Liver (tissue), 8 donors: ENCODE measurements at regions not wholly inside any gene's neighbourhood (a gene's known extent, or its start where the extent isn't known, plus 50 kb on each side); places are given as distances from the start of the nearest gene placed in this dataset.

Experiments used
- DNase-seq: peaks from one replicate; pipeline ENCODE4 v3.0.0-alpha.2; 2017; ENCODE audit warnings: low spot score
- H3K27ac ChIP-seq, 2 donors: one replicate each; pipeline ENCODE4 v1.7.0; 2013; ENCODE audit warnings: inconsistent platforms in 2 of 2, low read length in 2 of 2, control low read depth in 1 of 2, low read depth in 1 of 2, mild to moderate bottlenecking in 1 of 2
- H3K27me3 ChIP-seq, 4 donors: one replicate each; pipeline versions ENCODE4 v1.6.1 to v1.7.0; 2013; ENCODE audit warnings: low read length in 3 of 4, inconsistent platforms in 1 of 4, mild to moderate bottlenecking in 1 of 4, moderate library complexity in 1 of 4; ENCODE audit not compliant: control insufficient read depth in 4 of 4, insufficient read depth in 4 of 4
- H3K36me3 ChIP-seq, 4 donors: one replicate each; pipeline versions ENCODE4 v1.6.1 to v1.7.0; 2013; ENCODE audit warnings: low read length in 3 of 4, mild to moderate bottlenecking in 3 of 4, low read depth in 1 of 4, moderate library complexity in 1 of 4; ENCODE audit not compliant: control insufficient read depth in 4 of 4, insufficient read depth in 3 of 4
- H3K4me1 ChIP-seq, 4 donors: one replicate each; pipeline versions ENCODE4 v1.6.1 to v1.7.0; 2013; ENCODE audit warnings: low read length in 3 of 4, mild to moderate bottlenecking in 3 of 4, moderate library complexity in 1 of 4; ENCODE audit not compliant: control insufficient read depth in 4 of 4, insufficient read depth in 4 of 4
- H3K4me3 ChIP-seq, 3 donors: one replicate each; pipeline versions ENCODE4 v1.6.1 to v1.7.0; 2013; ENCODE audit warnings: low read length in 3 of 3, control low read depth in 1 of 3, low read depth in 1 of 3, mild to moderate bottlenecking in 1 of 3
- H3K9ac ChIP-seq, 2 donors: one replicate each; pipeline ENCODE4 v1.7.0; 2013; ENCODE audit warnings: low read length in 2 of 2, mild to moderate bottlenecking in 2 of 2, moderate library complexity in 2 of 2, control low read depth in 1 of 2, low read depth in 1 of 2
- H3K9me3 ChIP-seq, 4 donors: one replicate each; pipeline versions ENCODE4 v1.6.1 to v1.7.0; 2013; ENCODE audit warnings: low read length in 3 of 4; ENCODE audit not compliant: control insufficient read depth in 4 of 4
- EGR1 ChIP-seq, 2 donors: IDR thresholded peaks; 2 replicates each; pipeline ENCODE4 v1.6.1; 2016 to 2018; ENCODE audit warnings: antibody characterized with exemption in 2 of 2, low read depth in 2 of 2
- FOXA1 ChIP-seq: IDR thresholded peaks from 2 replicates; pipeline ENCODE4 v1.6.1; 2016; ENCODE audit warnings: antibody characterized with exemption
- FOXA2 ChIP-seq: IDR thresholded peaks from 2 replicates; pipeline ENCODE4 v1.6.1; 2016; ENCODE audit warnings: antibody characterized with exemption
- GABPA ChIP-seq, 2 donors: IDR thresholded peaks in 1 of 2; conservative IDR thresholded peaks in 1 of 2; 2 replicates each; pipeline ENCODE4 v1.6.1; 2016; ENCODE audit warnings: antibody characterized with exemption in 2 of 2, mild to moderate bottlenecking in 1 of 2, moderate library complexity in 1 of 2
- HNF4A ChIP-seq, 2 donors: conservative IDR thresholded peaks; 2 replicates each; pipeline ENCODE4 v1.6.1; 2016; ENCODE audit warnings: antibody characterized with exemption in 2 of 2, mild to moderate bottlenecking in 2 of 2
- HNF4G ChIP-seq: IDR thresholded peaks from 2 replicates; pipeline ENCODE4 v1.6.1; 2016; ENCODE audit warnings: antibody characterized with exemption
- JUND ChIP-seq, 2 donors: IDR thresholded peaks; 2 replicates each; pipeline ENCODE4 v1.6.1; 2016; ENCODE audit warnings: antibody characterized with exemption in 2 of 2
- NR2F2 ChIP-seq: IDR thresholded peaks from 2 replicates; pipeline ENCODE4 v1.6.1; 2016; ENCODE audit warnings: antibody characterized with exemption
- RAD21 ChIP-seq, 2 donors: IDR thresholded peaks; 2 replicates each; pipeline ENCODE4 v1.6.1; 2016; ENCODE audit warnings: antibody characterized with exemption in 2 of 2, mild to moderate bottlenecking in 2 of 2
- RXRA ChIP-seq, 2 donors: IDR thresholded peaks; 2 replicates each; pipeline ENCODE4 v1.6.1; 2017 to 2018; ENCODE audit warnings: antibody characterized with exemption in 2 of 2, mild to moderate bottlenecking in 1 of 2
- SP1 ChIP-seq: IDR thresholded peaks from 2 replicates; pipeline ENCODE4 v1.6.1; 2018; ENCODE audit warnings: antibody characterized with exemption, mild to moderate bottlenecking
- TAF1 ChIP-seq: conservative IDR thresholded peaks from 2 replicates; pipeline ENCODE4 v1.6.1; 2016; ENCODE audit warnings: antibody characterized with exemption, mild to moderate bottlenecking
- YY1 ChIP-seq: IDR thresholded peaks from 2 replicates; pipeline ENCODE4 v1.6.1; 2016; ENCODE audit warnings: antibody characterized with exemption, mild to moderate bottlenecking
- WGBS: extraction: QIAGEN DNeasy Blood & Tissue Kit; methylation state at CpG from one replicate; pipeline ENCODE4 v1.1.7; 2013; 5-methylcytosine and 5-hydroxymethylcytosine counted together
- TF ChIP-seq, protein P1 (sequence below): IDR thresholded peaks from 2 replicates; pipeline ENCODE4 v1.6.1; 2016; ENCODE audit warnings: antibody characterized with exemption, mild to moderate bottlenecking
- TF ChIP-seq, protein P2 (sequence below): fragments of 150-350 bp; IDR thresholded peaks from 2 replicates; pipeline ENCODE4 v1.5.1; 2017; ENCODE audit warnings: improper control_type of control experiment, low read depth, low read length; ENCODE audit not compliant: missing input control
- TF ChIP-seq, protein P3 (sequence below): IDR thresholded peaks from 2 replicates; pipeline ENCODE4 v1.6.1; 2016; ENCODE audit warnings: antibody characterized with exemption
- TF ChIP-seq, protein P4 (sequence below): IDR thresholded peaks from 2 replicates; pipeline ENCODE4 v1.6.1; 2016; ENCODE audit warnings: antibody characterized with exemption
- TF ChIP-seq, protein P5 (sequence below): IDR thresholded peaks from 2 replicates; pipeline ENCODE4 v1.6.1; 2016; ENCODE audit warnings: antibody characterized with exemption
- donor health status: healthy.
- donor health status: healthy.
- donor health status: healthy.
- donor health status: healthy.
- donor health status: healthy.

DNA sequence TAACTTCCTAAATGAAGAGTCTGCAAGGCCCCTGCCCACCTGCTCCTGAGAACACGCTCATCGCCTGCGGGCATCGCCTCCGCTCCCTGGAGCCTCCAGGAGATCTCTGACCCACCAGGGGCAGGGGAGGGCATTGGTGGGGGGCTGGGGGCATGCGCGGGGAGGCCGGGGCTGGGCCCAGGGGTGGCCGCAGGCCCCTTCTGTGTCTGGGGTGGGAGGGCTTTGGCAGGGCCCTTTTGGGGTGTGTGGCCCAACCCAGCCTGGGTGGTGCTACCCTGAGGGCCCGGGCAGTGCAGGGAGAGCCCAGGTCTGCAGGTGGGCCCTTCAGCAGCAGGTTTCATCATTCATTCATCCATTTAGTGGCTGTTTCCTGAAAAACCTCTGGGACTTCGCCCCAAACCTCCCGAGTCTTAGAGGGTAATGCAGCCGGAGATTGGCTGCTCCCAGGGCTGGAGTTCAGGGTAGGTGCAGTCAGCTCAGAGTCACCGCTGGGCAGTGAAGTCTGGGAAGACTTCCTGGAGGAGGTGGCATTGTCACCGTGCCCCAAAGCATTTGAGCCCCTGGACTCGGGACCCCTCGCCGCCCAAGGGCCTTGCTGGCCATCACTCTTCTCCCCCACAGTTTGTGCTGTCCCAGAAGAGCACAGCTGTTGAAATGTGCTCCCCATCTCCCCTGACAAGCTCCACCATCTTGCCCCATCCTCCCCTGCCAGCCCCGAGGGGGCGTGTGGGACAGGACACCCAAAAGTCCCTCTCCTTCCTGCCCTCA lies 255.1 kb downstream of the PARP8 start:
- no peak for TF ChIP-seq SP1
- TF ChIP-seq, protein P1, sequence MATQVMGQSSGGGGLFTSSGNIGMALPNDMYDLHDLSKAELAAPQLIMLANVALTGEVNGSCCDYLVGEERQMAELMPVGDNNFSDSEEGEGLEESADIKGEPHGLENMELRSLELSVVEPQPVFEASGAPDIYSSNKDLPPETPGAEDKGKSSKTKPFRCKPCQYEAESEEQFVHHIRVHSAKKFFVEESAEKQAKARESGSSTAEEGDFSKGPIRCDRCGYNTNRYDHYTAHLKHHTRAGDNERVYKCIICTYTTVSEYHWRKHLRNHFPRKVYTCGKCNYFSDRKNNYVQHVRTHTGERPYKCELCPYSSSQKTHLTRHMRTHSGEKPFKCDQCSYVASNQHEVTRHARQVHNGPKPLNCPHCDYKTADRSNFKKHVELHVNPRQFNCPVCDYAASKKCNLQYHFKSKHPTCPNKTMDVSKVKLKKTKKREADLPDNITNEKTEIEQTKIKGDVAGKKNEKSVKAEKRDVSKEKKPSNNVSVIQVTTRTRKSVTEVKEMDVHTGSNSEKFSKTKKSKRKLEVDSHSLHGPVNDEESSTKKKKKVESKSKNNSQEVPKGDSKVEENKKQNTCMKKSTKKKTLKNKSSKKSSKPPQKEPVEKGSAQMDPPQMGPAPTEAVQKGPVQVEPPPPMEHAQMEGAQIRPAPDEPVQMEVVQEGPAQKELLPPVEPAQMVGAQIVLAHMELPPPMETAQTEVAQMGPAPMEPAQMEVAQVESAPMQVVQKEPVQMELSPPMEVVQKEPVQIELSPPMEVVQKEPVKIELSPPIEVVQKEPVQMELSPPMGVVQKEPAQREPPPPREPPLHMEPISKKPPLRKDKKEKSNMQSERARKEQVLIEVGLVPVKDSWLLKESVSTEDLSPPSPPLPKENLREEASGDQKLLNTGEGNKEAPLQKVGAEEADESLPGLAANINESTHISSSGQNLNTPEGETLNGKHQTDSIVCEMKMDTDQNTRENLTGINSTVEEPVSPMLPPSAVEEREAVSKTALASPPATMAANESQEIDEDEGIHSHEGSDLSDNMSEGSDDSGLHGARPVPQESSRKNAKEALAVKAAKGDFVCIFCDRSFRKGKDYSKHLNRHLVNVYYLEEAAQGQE, result no peak
- TF ChIP-seq, protein P2, sequence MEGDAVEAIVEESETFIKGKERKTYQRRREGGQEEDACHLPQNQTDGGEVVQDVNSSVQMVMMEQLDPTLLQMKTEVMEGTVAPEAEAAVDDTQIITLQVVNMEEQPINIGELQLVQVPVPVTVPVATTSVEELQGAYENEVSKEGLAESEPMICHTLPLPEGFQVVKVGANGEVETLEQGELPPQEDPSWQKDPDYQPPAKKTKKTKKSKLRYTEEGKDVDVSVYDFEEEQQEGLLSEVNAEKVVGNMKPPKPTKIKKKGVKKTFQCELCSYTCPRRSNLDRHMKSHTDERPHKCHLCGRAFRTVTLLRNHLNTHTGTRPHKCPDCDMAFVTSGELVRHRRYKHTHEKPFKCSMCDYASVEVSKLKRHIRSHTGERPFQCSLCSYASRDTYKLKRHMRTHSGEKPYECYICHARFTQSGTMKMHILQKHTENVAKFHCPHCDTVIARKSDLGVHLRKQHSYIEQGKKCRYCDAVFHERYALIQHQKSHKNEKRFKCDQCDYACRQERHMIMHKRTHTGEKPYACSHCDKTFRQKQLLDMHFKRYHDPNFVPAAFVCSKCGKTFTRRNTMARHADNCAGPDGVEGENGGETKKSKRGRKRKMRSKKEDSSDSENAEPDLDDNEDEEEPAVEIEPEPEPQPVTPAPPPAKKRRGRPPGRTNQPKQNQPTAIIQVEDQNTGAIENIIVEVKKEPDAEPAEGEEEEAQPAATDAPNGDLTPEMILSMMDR, result no peak
- no peak for TF ChIP-seq RAD21 (IDR thresholded peaks at IDR 0.05)
- TF ChIP-seq, protein P3, sequence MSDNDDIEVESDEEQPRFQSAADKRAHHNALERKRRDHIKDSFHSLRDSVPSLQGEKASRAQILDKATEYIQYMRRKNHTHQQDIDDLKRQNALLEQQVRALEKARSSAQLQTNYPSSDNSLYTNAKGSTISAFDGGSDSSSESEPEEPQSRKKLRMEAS, result no peak
- TF ChIP-seq HNF4G, result no peak
- no peak for TF ChIP-seq RXRA (IDR thresholded peaks at IDR 0.05)
- no peak for TF ChIP-seq EGR1 (IDR thresholded peaks at IDR 0.05; ENCODE audit: low read depth in 2 of 2)
- TF ChIP-seq YY1, result no peak
- TF ChIP-seq, protein P4, sequence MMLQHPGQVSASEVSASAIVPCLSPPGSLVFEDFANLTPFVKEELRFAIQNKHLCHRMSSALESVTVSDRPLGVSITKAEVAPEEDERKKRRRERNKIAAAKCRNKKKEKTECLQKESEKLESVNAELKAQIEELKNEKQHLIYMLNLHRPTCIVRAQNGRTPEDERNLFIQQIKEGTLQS, result no peak
- no peak for TF ChIP-seq GABPA (IDR thresholded peaks at IDR 0.05 in 1 of 2, conservative IDR thresholded peaks at IDR 0.05 in 1 of 2)
- no peak for TF ChIP-seq TAF1
- no peak for TF ChIP-seq FOXA2
- TF ChIP-seq, protein P5, sequence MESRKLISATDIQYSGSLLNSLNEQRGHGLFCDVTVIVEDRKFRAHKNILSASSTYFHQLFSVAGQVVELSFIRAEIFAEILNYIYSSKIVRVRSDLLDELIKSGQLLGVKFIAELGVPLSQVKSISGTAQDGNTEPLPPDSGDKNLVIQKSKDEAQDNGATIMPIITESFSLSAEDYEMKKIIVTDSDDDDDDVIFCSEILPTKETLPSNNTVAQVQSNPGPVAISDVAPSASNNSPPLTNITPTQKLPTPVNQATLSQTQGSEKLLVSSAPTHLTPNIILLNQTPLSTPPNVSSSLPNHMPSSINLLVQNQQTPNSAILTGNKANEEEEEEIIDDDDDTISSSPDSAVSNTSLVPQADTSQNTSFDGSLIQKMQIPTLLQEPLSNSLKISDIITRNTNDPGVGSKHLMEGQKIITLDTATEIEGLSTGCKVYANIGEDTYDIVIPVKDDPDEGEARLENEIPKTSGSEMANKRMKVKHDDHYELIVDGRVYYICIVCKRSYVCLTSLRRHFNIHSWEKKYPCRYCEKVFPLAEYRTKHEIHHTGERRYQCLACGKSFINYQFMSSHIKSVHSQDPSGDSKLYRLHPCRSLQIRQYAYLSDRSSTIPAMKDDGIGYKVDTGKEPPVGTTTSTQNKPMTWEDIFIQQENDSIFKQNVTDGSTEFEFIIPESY, result no peak
- TF ChIP-seq FOXA1, result no peak
- no peak for TF ChIP-seq NR2F2
- TF ChIP-seq JUND (IDR thresholded peaks at IDR 0.05), result no peak
- TF ChIP-seq HNF4A (conservative IDR thresholded peaks at IDR 0.05), result no peak
- Histone ChIP-seq H3K9ac (no peak overlapping the region), H3K36me3 (no peaks in the 10 kb centered on the region), H3K4me1 (no peaks in the 10 kb centered on the region), H3K27me3 (no peaks in the 10 kb centered on the region), H3K4me3 (no peak overlapping the region), H3K27ac (no peak overlapping the region), H3K9me3 (no peaks in the 10 kb centered on the region)
- no peak for DNase-seq
- 96% methylated on average over 19 of the region's 20 CpGs for WGBS
